ENCODE measurements at regions not wholly inside any gene's neighbourhood (a gene's known extent, or its start where the extent isn't known, plus 50 kb on each side); places are given as distances from the start of the nearest gene placed in this dataset.

GRCh38 chr14:31935391-31935790 is 141.7 kb upstream of the ARHGAP5 start:
- TF ChIP-seq ESRRG (CRISPR knock-in tag; IDR thresholded peaks at IDR 0.05): no peak
- TF ChIP-seq ZNF70 (CRISPR knock-in tag; IDR thresholded peaks at IDR 0.05): no peak
- TF ChIP-seq PPARA (CRISPR knock-in tag; IDR thresholded peaks at IDR 0.05; ENCODE audit: borderline replicate concordance): no peak
- no peak for TF ChIP-seq CSDC2 (CRISPR knock-in tag; IDR thresholded peaks at IDR 0.05)
- no peak for TF ChIP-seq ZFP30 (CRISPR knock-in tag; IDR thresholded peaks at IDR 0.05)
- no peak for TF ChIP-seq TOX (CRISPR knock-in tag; IDR thresholded peaks at IDR 0.05; ENCODE audit: borderline replicate concordance)
- no peak for TF ChIP-seq ISL1 (CRISPR knock-in tag; IDR thresholded peaks at IDR 0.05)
- TF ChIP-seq, protein P1, sequence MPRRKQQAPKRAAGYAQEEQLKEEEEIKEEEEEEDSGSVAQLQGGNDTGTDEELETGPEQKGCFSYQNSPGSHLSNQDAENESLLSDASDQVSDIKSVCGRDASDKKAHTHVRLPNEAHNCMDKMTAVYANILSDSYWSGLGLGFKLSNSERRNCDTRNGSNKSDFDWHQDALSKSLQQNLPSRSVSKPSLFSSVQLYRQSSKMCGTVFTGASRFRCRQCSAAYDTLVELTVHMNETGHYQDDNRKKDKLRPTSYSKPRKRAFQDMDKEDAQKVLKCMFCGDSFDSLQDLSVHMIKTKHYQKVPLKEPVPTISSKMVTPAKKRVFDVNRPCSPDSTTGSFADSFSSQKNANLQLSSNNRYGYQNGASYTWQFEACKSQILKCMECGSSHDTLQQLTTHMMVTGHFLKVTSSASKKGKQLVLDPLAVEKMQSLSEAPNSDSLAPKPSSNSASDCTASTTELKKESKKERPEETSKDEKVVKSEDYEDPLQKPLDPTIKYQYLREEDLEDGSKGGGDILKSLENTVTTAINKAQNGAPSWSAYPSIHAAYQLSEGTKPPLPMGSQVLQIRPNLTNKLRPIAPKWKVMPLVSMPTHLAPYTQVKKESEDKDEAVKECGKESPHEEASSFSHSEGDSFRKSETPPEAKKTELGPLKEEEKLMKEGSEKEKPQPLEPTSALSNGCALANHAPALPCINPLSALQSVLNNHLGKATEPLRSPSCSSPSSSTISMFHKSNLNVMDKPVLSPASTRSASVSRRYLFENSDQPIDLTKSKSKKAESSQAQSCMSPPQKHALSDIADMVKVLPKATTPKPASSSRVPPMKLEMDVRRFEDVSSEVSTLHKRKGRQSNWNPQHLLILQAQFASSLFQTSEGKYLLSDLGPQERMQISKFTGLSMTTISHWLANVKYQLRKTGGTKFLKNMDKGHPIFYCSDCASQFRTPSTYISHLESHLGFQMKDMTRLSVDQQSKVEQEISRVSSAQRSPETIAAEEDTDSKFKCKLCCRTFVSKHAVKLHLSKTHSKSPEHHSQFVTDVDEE (CRISPR knock-in tag; IDR thresholded peaks at IDR 0.05): no peak
- TF ChIP-seq ZC3H10 (CRISPR knock-in tag; IDR thresholded peaks at IDR 0.05): no peak
- TF ChIP-seq, protein P2, sequence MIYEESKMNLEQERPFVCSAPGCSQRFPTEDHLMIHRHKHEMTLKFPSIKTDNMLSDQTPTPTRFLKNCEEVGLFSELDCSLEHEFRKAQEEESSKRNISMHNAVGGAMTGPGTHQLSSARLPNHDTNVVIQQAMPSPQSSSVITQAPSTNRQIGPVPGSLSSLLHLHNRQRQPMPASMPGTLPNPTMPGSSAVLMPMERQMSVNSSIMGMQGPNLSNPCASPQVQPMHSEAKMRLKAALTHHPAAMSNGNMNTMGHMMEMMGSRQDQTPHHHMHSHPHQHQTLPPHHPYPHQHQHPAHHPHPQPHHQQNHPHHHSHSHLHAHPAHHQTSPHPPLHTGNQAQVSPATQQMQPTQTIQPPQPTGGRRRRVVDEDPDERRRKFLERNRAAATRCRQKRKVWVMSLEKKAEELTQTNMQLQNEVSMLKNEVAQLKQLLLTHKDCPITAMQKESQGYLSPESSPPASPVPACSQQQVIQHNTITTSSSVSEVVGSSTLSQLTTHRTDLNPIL (CRISPR knock-in tag; IDR thresholded peaks at IDR 0.05; ENCODE audit: low read depth): no peak
- TF ChIP-seq ARNTL (CRISPR knock-in tag; IDR thresholded peaks at IDR 0.05; ENCODE audit: borderline replicate concordance, low read depth): no peak
- TF ChIP-seq TCF4 (CRISPR knock-in tag; IDR thresholded peaks at IDR 0.05; ENCODE audit: borderline replicate concordance): no peak
- TF ChIP-seq, protein P3, sequence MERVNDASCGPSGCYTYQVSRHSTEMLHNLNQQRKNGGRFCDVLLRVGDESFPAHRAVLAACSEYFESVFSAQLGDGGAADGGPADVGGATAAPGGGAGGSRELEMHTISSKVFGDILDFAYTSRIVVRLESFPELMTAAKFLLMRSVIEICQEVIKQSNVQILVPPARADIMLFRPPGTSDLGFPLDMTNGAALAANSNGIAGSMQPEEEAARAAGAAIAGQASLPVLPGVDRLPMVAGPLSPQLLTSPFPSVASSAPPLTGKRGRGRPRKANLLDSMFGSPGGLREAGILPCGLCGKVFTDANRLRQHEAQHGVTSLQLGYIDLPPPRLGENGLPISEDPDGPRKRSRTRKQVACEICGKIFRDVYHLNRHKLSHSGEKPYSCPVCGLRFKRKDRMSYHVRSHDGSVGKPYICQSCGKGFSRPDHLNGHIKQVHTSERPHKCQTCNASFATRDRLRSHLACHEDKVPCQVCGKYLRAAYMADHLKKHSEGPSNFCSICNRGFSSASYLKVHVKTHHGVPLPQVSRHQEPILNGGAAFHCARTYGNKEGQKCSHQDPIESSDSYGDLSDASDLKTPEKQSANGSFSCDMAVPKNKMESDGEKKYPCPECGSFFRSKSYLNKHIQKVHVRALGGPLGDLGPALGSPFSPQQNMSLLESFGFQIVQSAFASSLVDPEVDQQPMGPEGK (CRISPR knock-in tag; IDR thresholded peaks at IDR 0.05; ENCODE audit: borderline replicate concordance): no peak
